ENCODE measurements at regions not wholly inside any gene's neighbourhood (a gene's known extent, or its start where the extent isn't known, plus 50 kb on each side); places are given as distances from the start of the nearest gene placed in this dataset.

GRCh38 chr4:102449751-102450352 is 51.3 kb upstream of the NFKB1 start (continued):
- TF ChIP-seq YEATS4 (CRISPR knock-in tag; IDR thresholded peaks at IDR 0.05; ENCODE audit: borderline replicate concordance) (no peak), RFXAP (CRISPR knock-in tag; IDR thresholded peaks at IDR 0.05; ENCODE audit: borderline replicate concordance) (no peak), FOXJ3 (CRISPR knock-in tag; IDR thresholded peaks at IDR 0.05; ENCODE audit: borderline replicate concordance) (no peak), ZNF761 (CRISPR knock-in tag; conservative IDR thresholded peaks at IDR 0.05) (no peak)

- POLR2A ChIA-PET = no interaction called here
- TF ChIP-seq ZNF274 (CRISPR knock-in tag; IDR thresholded peaks at IDR 0.05) = no peak
- no peaks in the 10 kb centered on the region for H4K20me1 ChIP-seq (ENCODE audit: insufficient read depth, low read length)
- no peak overlapping the region for H3K4me2 ChIP-seq (ENCODE audit: low read depth, low read length)
- no peaks in the 10 kb centered on the region for H3K4me1 ChIP-seq (ENCODE audit: insufficient read depth, low read length)
- DNase-seq (ENCODE audit: low spot score) (no peak), FAIRE-seq (no peak), ATAC-seq (no peak)
- H3K9ac ChIP-seq (ENCODE audit: insufficient read depth, low read depth, low read length) = no peak overlapping the region
- CTCF ChIA-PET (ENCODE audit: low intra/inter-chr PET ratio, low total read pairs) = no interaction called here
- H3K27me3 ChIP-seq (ENCODE audit: control insufficient read depth in 1 of 2, insufficient read depth in 2 of 2, low read length in 2 of 2) = no peaks in the 10 kb centered on the region; a peak in 2 of 5 replicates
- H2AFZ ChIP-seq (ENCODE audit: low read length) = no peak overlapping the region
- H3K27ac ChIP-seq (ENCODE audit: extremely low read length, insufficient read depth, low read length) = no peak overlapping the region
- H3K36me3 ChIP-seq (replicated peaks in 1 of 2; ENCODE audit: control insufficient read depth in 1 of 2, insufficient read depth in 2 of 2, low read length in 2 of 2) = no peaks in the 10 kb centered on the region
- in situ Hi-C loops (cut with HindIII; ENCODE audit: extremely low pct_ligation_motif_present, low pct_unique_long_range_greater_than_20kb) (no loop called here), intact Hi-C loops (cut with micrococcal nuclease; ENCODE audit: unreplicated experiment) (no loop called here)
- WGBS (ENCODE audit: low lambda C conversion rate) = 42% methylated on average over 4 of the region's 4 CpGs
- H3K4me3 ChIP-seq (replicated peaks in 1 of 3; ENCODE audit: insufficient read depth in 1 of 3, low read depth in 2 of 3, low read length in 3 of 3) = no peak overlapping the region
- no peaks in the 10 kb centered on the region for H3K9me3 ChIP-seq (ENCODE audit: low read length)
- no peaks in the 10 kb centered on the region for H3K79me2 ChIP-seq (ENCODE audit: insufficient read depth, low read length)
- no TSS peak for BruUV-seq (replicated peaks)
These were observed 49.9 kb upstream of the NFKB1 start for GRCh38 chr4:102451266-102451665.

Measured in HepG2 (cell line).